Motor neuron (in vitro differentiated cells): ENCODE measurements at regions not wholly inside any gene's neighbourhood (a gene's known extent, or its start where the extent isn't known, plus 50 kb on each side); places are given as distances from the start of the nearest gene placed in this dataset.
A peak's percentile ranks its signal among the peaks of the same experiment; 100 is the strongest.
"Not testable (repeated sequence)": the region's sequence is repeated elsewhere in the genome, so short reads cannot be mapped to it uniquely, and the experiment has no call there.

Experiments
- ATAC-seq, 8 experiments: fragments of 200-7000 bp; cut with Tn5 transposase; replicated peaks in 6 of 8; 2 replicates each; pipeline ENCODE4 v1.8.0; 2021; ENCODE audit warnings: mild to moderate bottlenecking in 8 of 8, moderate library complexity in 8 of 8
- H3K27ac ChIP-seq, 2 donors: fragments of 250-450 bp; sonication (Bioruptor Pico); 2 replicates each; pipeline ENCODE4 v1.9.0; 2021; ENCODE audit warnings: antibody characterized with exemption in 2 of 2, mild to moderate bottlenecking in 2 of 2, moderate library complexity in 1 of 2
- H3K4me1 ChIP-seq, 2 donors: fragments of 250-450 bp; sonication (Bioruptor Pico); replicated peaks in 1 of 2; 2 replicates each; pipeline ENCODE4 v1.6.1; 2021; ENCODE audit warnings: antibody characterized with exemption in 2 of 2, mild to moderate bottlenecking in 2 of 2, moderate library complexity in 1 of 2
- H3K4me3 ChIP-seq, 5 donors: fragments of 250-450 bp; sonication (Bioruptor Pico); 2 replicates each; pipeline ENCODE4 v1.9.0; 2021; ENCODE audit warnings: antibody characterized with exemption in 5 of 5, mild to moderate bottlenecking in 5 of 5, moderate library complexity in 4 of 5
- WGBS, 10 experiments: fragments of 450-650 bp; shearing (Covaris generic); methylation state at CpG; one replicate each; pipeline ENCODE4 v1.0.0; 2022; 5-methylcytosine and 5-hydroxymethylcytosine counted together
- in situ Hi-C, 9 experiments: fragments of 400-800 bp; cut with MboI; loops; one replicate each; pipeline ENCODE4 v1.15.0; 2021; ENCODE audit warnings: low sequenced_read_pairs in 9 of 9, low pct_unique_long_range_greater_than_20kb in 2 of 9; ENCODE audit not compliant: unreplicated experiment in 9 of 9

- H3K4me3 ChIP-seq, H3K27ac ChIP-seq, in situ Hi-C loops, H3K4me1 ChIP-seq: not testable (repeated sequence)
- peak in 3 of 8 experiments; percentile 16 to 43 (median 30) for ATAC-seq
- 80% methylated on average over 2 of the region's 6 CpGs; no CpG with 5 or more reads in 9 of the 10 experiments for WGBS, 10 experiments
Observed at GRCh38 chrY:4035801-4036511, 457.1 kb downstream of the TGIF2LY start.
